ENCODE measurements at regions not wholly inside any gene's neighbourhood (a gene's known extent, or its start where the extent isn't known, plus 50 kb on each side); places are given as distances from the start of the nearest gene placed in this dataset.
A peak's percentile ranks its signal among the peaks of the same experiment; 100 is the strongest.

DNA sequence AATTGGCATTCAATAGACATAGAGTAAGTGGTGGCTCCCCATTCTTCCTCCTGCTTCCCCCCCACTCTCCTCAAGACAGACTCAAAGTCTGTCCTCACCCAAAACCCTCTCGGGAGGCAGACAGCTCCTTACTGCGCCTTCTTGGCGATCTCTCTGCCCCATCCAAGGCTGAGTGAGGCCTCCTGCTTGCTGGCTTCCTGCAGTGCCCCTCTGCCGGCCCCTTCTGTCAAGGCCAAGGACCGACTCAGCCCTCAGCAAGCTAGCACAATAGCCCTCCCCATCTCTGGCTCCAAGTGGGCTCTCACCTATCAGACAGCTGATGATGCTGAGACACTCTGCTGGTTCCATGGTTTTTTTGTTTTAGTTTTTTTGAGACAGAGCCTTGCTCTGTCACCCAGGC lies 62.5 kb upstream of the DLK1 start:
- DNase-seq: no peak
- H3K4me1 Mint-ChIP-seq (ENCODE audit: low read depth): peaks cover 43% of the 10 kb centered on the region
- H3K36me3 Mint-ChIP-seq (ENCODE audit: low read depth): no peaks in the 10 kb centered on the region
- no peak overlapping the region for H3K4me3 Mint-ChIP-seq
- H3K27me3 Mint-ChIP-seq (ENCODE audit: insufficient read depth): peaks cover 10% of the 10 kb centered on the region
- no peaks in the 10 kb centered on the region for H3K9me3 Mint-ChIP-seq
- H3K27ac Mint-ChIP-seq: no peak overlapping the region
- TF ChIP-seq, protein P1, sequence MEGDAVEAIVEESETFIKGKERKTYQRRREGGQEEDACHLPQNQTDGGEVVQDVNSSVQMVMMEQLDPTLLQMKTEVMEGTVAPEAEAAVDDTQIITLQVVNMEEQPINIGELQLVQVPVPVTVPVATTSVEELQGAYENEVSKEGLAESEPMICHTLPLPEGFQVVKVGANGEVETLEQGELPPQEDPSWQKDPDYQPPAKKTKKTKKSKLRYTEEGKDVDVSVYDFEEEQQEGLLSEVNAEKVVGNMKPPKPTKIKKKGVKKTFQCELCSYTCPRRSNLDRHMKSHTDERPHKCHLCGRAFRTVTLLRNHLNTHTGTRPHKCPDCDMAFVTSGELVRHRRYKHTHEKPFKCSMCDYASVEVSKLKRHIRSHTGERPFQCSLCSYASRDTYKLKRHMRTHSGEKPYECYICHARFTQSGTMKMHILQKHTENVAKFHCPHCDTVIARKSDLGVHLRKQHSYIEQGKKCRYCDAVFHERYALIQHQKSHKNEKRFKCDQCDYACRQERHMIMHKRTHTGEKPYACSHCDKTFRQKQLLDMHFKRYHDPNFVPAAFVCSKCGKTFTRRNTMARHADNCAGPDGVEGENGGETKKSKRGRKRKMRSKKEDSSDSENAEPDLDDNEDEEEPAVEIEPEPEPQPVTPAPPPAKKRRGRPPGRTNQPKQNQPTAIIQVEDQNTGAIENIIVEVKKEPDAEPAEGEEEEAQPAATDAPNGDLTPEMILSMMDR (IDR thresholded peaks at IDR 0.05): no peak

GRCh38 chr14:100664841-100665510 lies 61.7 kb upstream of the DLK1 start:
- no peaks in the 10 kb centered on the region for H3K36me3 Mint-ChIP-seq (ENCODE audit: low read depth)
- H3K4me3 Mint-ChIP-seq: peak overlapping the region; percentile 70
- no peaks in the 10 kb centered on the region for H3K9me3 Mint-ChIP-seq
- peaks cover 12% of the 10 kb centered on the region for H3K27me3 Mint-ChIP-seq (ENCODE audit: insufficient read depth)
- TF ChIP-seq, protein P1 (IDR thresholded peaks at IDR 0.05): peak; percentile 18; the same call in 1 of the 2 replicates
- peak overlapping the region; percentile 70 for H3K27ac Mint-ChIP-seq
- H3K4me1 Mint-ChIP-seq (ENCODE audit: low read depth): peaks cover 49% of the 10 kb centered on the region
- DNase-seq: peak; percentile 43

DNA sequence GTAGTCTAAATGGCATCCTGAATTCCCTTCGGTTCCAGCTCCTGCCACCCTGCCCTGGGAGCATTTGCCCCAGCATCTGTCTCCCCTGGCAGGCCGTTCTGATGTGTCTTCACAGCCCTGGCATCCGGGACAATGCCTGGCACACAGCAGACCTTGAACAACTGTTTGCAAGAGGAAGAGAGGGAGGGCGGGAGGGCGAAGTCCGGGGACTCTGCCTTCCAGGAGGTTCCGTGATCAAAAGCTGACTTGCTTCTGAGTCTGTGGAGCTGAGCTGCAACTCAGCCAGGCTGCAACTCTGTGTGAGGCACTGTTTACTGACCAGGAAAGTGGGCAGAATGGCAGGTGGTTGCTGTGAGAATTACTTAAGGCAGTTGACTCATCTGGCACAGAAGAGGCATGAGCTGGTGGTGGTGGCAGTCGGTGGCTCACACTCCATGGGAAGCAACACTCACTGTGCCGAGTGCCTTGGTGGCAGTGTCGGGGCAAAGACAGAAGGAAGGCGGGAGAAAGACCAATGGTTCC lies 61.1 kb upstream of the DLK1 start:
- H3K27ac Mint-ChIP-seq: peak overlapping the region; percentile 70
- H3K27me3 Mint-ChIP-seq (ENCODE audit: insufficient read depth): peaks cover 10% of the 10 kb centered on the region
- H3K36me3 Mint-ChIP-seq (ENCODE audit: low read depth): no peaks in the 10 kb centered on the region
- peak; percentile 10 for DNase-seq
- H3K4me1 Mint-ChIP-seq (ENCODE audit: low read depth): peaks cover 46% of the 10 kb centered on the region
- peak overlapping the region; percentile 70 for H3K4me3 Mint-ChIP-seq
- no peaks in the 10 kb centered on the region for H3K9me3 Mint-ChIP-seq
- TF ChIP-seq, protein P1 (IDR thresholded peaks at IDR 0.05): no peak

DNA sequence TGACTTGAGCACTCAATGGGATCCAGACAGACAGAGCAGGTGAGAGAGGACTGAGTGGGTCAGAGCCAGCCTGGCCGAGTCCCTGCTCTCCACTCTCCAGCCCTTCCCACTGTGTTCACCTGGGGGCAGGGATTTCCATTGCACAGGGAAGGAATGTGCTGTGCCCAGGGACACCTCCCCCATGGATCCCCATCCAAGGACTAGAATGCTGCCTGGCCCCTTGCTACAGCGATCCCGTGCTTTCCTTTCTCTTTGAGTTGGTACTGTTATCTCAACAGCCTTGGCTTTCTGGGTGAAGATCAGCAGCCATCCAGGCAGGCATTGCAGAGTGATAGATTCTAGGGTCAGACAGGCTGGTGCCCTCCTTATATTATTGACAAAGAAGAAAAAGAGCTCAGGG lies 60.3 kb upstream of the DLK1 start:
- no peak for DNase-seq
- H3K36me3 Mint-ChIP-seq (ENCODE audit: low read depth): no peaks in the 10 kb centered on the region
- H3K4me1 Mint-ChIP-seq (ENCODE audit: low read depth): peaks cover 38% of the 10 kb centered on the region
- H3K9me3 Mint-ChIP-seq: no peaks in the 10 kb centered on the region
- TF ChIP-seq, protein P1 (IDR thresholded peaks at IDR 0.05): no peak
- no peak overlapping the region for H3K27ac Mint-ChIP-seq
- H3K4me3 Mint-ChIP-seq: no peak overlapping the region
- H3K27me3 Mint-ChIP-seq (ENCODE audit: insufficient read depth): peaks cover 6% of the 10 kb centered on the region

DNA sequence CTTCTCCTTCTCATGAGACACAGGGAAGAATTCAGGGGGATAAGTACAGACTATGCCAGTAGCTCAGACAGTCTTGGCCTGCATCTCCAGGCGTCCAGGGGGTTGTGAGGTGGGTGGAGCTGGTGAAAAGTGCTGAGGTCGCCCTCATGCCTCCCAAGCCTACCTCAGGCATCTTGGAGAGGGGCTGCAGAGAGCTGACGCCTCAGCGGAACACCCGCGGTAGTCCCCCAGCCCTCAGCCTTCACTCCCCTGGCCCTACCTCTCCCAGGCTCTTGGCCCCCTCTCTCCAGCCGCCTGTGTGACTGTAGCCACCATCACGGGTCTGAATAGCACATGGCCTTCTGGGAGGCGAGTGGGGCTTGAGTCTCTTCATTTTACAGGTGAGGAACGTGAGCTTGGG lies 59.8 kb upstream of the DLK1 start:
- H3K27me3 Mint-ChIP-seq (ENCODE audit: insufficient read depth): peaks cover 6% of the 10 kb centered on the region
- DNase-seq: no peak

More for the DNA sequence above, 59.8 kb upstream of the DLK1 start:
- Mint-ChIP-seq H3K9me3 (no peaks in the 10 kb centered on the region), H3K4me1 (ENCODE audit: low read depth) (peaks cover 33% of the 10 kb centered on the region), H3K27ac (no peak overlapping the region), H3K4me3 (no peak overlapping the region), H3K36me3 (ENCODE audit: low read depth) (no peaks in the 10 kb centered on the region)
- TF ChIP-seq, protein P1 (IDR thresholded peaks at IDR 0.05): no peak

Measured in HFFc6 (cell line).